Neuronal stem cell (in vitro differentiated cells): ENCODE measurements at regions not wholly inside any gene's neighbourhood (a gene's known extent, or its start where the extent isn't known, plus 50 kb on each side); places are given as distances from the start of the nearest gene placed in this dataset.
A peak's percentile ranks its signal among the peaks of the same experiment; 100 is the strongest.

ENCODE experiments used
- DNase-seq: peaks from one replicate; pipeline ENCODE4 v3.0.0-alpha.2; 2013; ENCODE audit warnings: low spot score
- H2AFZ ChIP-seq: one replicate; pipeline ENCODE4 v1.6.1; 2013; ENCODE audit warnings: mild to moderate bottlenecking, low read length, inconsistent platforms
- H2AK5ac ChIP-seq: 2 replicates; pipeline ENCODE4 v1.6.1; 2013; ENCODE audit warnings: low read depth, mild to moderate bottlenecking, inconsistent platforms, low read length, moderate library complexity, mixed read lengths
- H2BK120ac ChIP-seq: 2 replicates; pipeline ENCODE4 v1.6.1; 2013; ENCODE audit warnings: low read depth, mild to moderate bottlenecking, inconsistent platforms, low read length, moderate library complexity, mixed read lengths
- H2BK12ac ChIP-seq: one replicate; pipeline ENCODE4 v1.6.1; 2013; ENCODE audit warnings: low read length, inconsistent platforms
- H2BK15ac ChIP-seq: 2 replicates; pipeline ENCODE4 v1.6.1; 2013; ENCODE audit warnings: mild to moderate bottlenecking, low read length, inconsistent platforms, mixed read lengths
- H2BK5ac ChIP-seq: one replicate; pipeline ENCODE4 v1.6.1; 2013; ENCODE audit warnings: inconsistent platforms, mild to moderate bottlenecking, low read length, moderate library complexity
- H3K14ac ChIP-seq: one replicate; pipeline ENCODE4 v1.6.1; 2013; ENCODE audit warnings: low read length, inconsistent platforms
- H3K18ac ChIP-seq: 2 replicates; pipeline ENCODE4 v1.6.1; 2013; ENCODE audit warnings: low read length, inconsistent platforms
- H3K23ac ChIP-seq: 2 replicates; pipeline ENCODE4 v1.6.1; 2013; ENCODE audit warnings: low read depth, mild to moderate bottlenecking, mixed read lengths, low read length, inconsistent platforms; ENCODE audit not compliant: poor library complexity
- H3K27ac ChIP-seq: replicated peaks from 3 replicates; pipeline ENCODE4 v1.5.1; 2013; ENCODE audit warnings: low read length, inconsistent platforms
- H3K27me3 ChIP-seq, 3 experiments: 2 replicates each; pipeline ENCODE4 v1.6.1; 2013; ENCODE audit warnings: low read length in 3 of 3, mild to moderate bottlenecking in 2 of 3, inconsistent platforms in 1 of 3, low read depth in 1 of 3, mixed read lengths in 1 of 3, moderate library complexity in 1 of 3; ENCODE audit not compliant: control insufficient read depth in 3 of 3, insufficient read depth in 3 of 3
- H3K36me3 ChIP-seq, 2 donors: replicated peaks in 1 of 2; 2 replicates each; pipeline ENCODE4 v1.6.1; 2013; ENCODE audit warnings: low read length in 2 of 2; ENCODE audit not compliant: control insufficient read depth in 2 of 2, insufficient read depth in 2 of 2
- H3K4ac ChIP-seq: 2 replicates; pipeline ENCODE4 v1.6.1; 2013; ENCODE audit warnings: inconsistent platforms, mild to moderate bottlenecking, low read length, moderate library complexity
- H3K4me1 ChIP-seq, 2 donors: 1 replicate in 1 of 2; 2 replicates in 1 of 2; pipeline ENCODE4 v1.6.1; 2013; ENCODE audit warnings: low read length in 2 of 2, low read depth in 1 of 2; ENCODE audit not compliant: control insufficient read depth in 2 of 2, insufficient read depth in 1 of 2
- H3K4me2 ChIP-seq: one replicate; pipeline ENCODE4 v1.6.1; 2013; ENCODE audit warnings: mild to moderate bottlenecking, low read length, inconsistent platforms; ENCODE audit not compliant: insufficient read depth, poor library complexity, severe bottlenecking
- H3K4me3 ChIP-seq, 2 donors: 2 replicates each; pipeline ENCODE4 v1.5.1; 2013; ENCODE audit warnings: low read length in 2 of 2, mild to moderate bottlenecking in 2 of 2, inconsistent platforms in 1 of 2, moderate library complexity in 1 of 2
- H3K79me1 ChIP-seq: one replicate; pipeline ENCODE4 v1.6.1; 2013; ENCODE audit warnings: low read depth, mild to moderate bottlenecking, inconsistent platforms, low read length, moderate library complexity
- H3K9ac ChIP-seq: one replicate; pipeline ENCODE4 v1.6.1; 2013; ENCODE audit warnings: mild to moderate bottlenecking, low read depth, low read length, inconsistent platforms; ENCODE audit not compliant: poor library complexity
- H3K9me3 ChIP-seq, 2 donors: replicated peaks in 1 of 2; 2 replicates each; pipeline versions ENCODE3 to v1.6.1; 2013; ENCODE audit warnings: low read length in 2 of 2, mild to moderate bottlenecking in 2 of 2, inconsistent platforms in 1 of 2, low read depth in 1 of 2, mixed read lengths in 1 of 2, moderate library complexity in 1 of 2; ENCODE audit not compliant: control insufficient read depth in 2 of 2, insufficient read depth in 1 of 2
- H4K8ac ChIP-seq: one replicate; pipeline ENCODE4 v1.6.1; 2013; ENCODE audit warnings: low read depth, mild to moderate bottlenecking, inconsistent platforms, low read length, moderate library complexity
- H4K91ac ChIP-seq: one replicate; pipeline ENCODE4 v1.6.1; 2013; ENCODE audit warnings: low read length, low read depth, mild to moderate bottlenecking, inconsistent platforms; ENCODE audit not compliant: poor library complexity
- WGBS, 2 donors: extraction: QIAGEN DNeasy Blood & Tissue Kit; methylation state at CpG; one replicate each; pipeline ENCODE4 v1.1.7; 2013; ENCODE audit warnings: missing lambda C conversion rate in 2 of 2, mixed read lengths in 1 of 2; ENCODE audit not compliant: insufficient read length in 2 of 2, insufficient replicate concordance in 1 of 2; ENCODE audit errors: extremely low coverage in 2 of 2; 5-methylcytosine and 5-hydroxymethylcytosine counted together

GRCh38 chr13:55728247-55728646 lies 1412.5 kb upstream of the PRR20A start:
- Histone ChIP-seq H2BK5ac (no peak overlapping the region), H3K4ac (no peak overlapping the region)

DNA sequence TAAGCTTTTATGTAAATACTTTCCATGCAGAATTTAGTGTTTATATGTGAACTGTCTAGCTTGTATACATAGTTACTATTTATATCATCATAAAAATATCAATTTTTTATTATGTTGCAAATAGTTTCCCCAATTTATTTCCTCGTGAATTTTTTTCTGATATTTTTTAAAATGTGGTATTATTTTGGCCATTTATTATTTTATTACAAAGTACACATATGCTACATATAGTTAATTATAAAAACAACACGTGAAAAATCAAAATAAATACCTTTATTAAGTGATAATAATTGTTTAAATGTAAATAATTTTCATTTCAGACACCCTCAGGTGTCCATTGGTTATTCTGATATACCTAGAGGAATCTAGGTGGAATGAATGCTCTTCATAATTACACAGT lies 1394.9 kb upstream of the PRR20A start:
- H3K9me3 ChIP-seq = no peaks in the 10 kb centered on the region
- H2AK5ac ChIP-seq = no peak overlapping the region
- H4K8ac ChIP-seq = no peak overlapping the region
- H2AFZ ChIP-seq = no peak overlapping the region
- DNase-seq = no peak
- no peak overlapping the region for H2BK15ac ChIP-seq
- no peak overlapping the region for H3K23ac ChIP-seq
- no peak overlapping the region for H3K27ac ChIP-seq
- no peaks in the 10 kb centered on the region for H3K27me3 ChIP-seq
- no peaks in the 10 kb centered on the region for H3K36me3 ChIP-seq
- no CpG with 5 or more reads among the region's 2 CpGs for WGBS, 2 donors
- no peaks in the 10 kb centered on the region for H3K79me1 ChIP-seq
- H4K91ac ChIP-seq = no peak overlapping the region
- no peak overlapping the region for H3K14ac ChIP-seq
- no peak overlapping the region for H3K4me3 ChIP-seq
- H3K4ac ChIP-seq = no peak overlapping the region
- H2BK120ac ChIP-seq = no peak overlapping the region
- no peak overlapping the region for H3K9ac ChIP-seq
- no peaks in the 10 kb centered on the region for H3K4me1 ChIP-seq
- H2BK12ac ChIP-seq = no peak overlapping the region
- no peak overlapping the region for H3K4me2 ChIP-seq
- no peak overlapping the region for H2BK5ac ChIP-seq
- H3K18ac ChIP-seq = no peak overlapping the region

More at GRCh38 chr13:55728247-55728646, 1412.5 kb upstream of the PRR20A start:
- Histone ChIP-seq H2BK15ac (no peak overlapping the region), H3K27ac (no peak overlapping the region), H2AK5ac (no peak overlapping the region), H3K4me2 (no peak overlapping the region), H4K8ac (no peak overlapping the region), H3K36me3 (no peaks in the 10 kb centered on the region), H4K91ac (no peak overlapping the region), H3K4me1 (peaks cover 0 to 2% of the 10 kb centered on the region in 2 donors), H3K9me3 (no peaks in the 10 kb centered on the region), H3K18ac (no peak overlapping the region), H3K9ac (no peak overlapping the region), H3K79me1 (no peaks in the 10 kb centered on the region), H3K27me3 (no peaks in the 10 kb centered on the region), H3K4me3 (no peak overlapping the region), H3K14ac (no peak overlapping the region), H2AFZ (no peak overlapping the region), H2BK120ac (no peak overlapping the region), H2BK12ac (no peak overlapping the region), H3K23ac (no peak overlapping the region)
- DNase-seq = no peak
- no CpG with 5 or more reads among the region's 2 CpGs for WGBS, 2 donors

DNA sequence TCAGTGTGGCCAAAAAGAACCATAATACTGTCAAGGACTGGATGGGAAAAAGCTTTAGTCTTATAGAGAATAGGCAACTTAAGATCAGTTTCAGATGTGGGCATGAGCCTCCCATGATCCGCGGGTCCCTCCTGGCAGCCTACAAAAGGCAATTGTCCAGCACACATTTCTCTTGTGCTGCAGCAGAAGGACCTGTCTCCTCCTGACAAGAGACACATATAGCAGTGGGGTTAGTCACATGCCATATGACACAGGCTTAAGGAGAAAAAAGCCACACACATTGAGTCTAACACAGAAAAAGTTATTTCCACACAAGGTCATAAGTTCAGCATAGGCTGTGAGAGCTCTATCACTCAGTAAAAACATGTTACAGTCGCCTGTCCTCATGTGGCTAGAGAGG lies 1378.7 kb upstream of the PRR20A start:
- DNase-seq = no peak
- Histone ChIP-seq H4K8ac (no peak overlapping the region), H3K4me2 (no peak overlapping the region), H3K9ac (no peak overlapping the region), H3K27me3 (no peaks in the 10 kb centered on the region), H2BK5ac (no peak overlapping the region), H3K4me1 (no peaks in the 10 kb centered on the region), H3K18ac (no peak overlapping the region), H3K9me3 (no peaks in the 10 kb centered on the region), H2AFZ (peak overlapping the region; percentile 3), H3K4ac (no peak overlapping the region), H3K79me1 (no peaks in the 10 kb centered on the region), H2AK5ac (no peak overlapping the region), H2BK12ac (no peak overlapping the region), H3K23ac (no peak overlapping the region), H3K27ac (no peak overlapping the region), H3K14ac (no peak overlapping the region), H2BK15ac (no peak overlapping the region), H3K36me3 (no peaks in the 10 kb centered on the region), H4K91ac (no peak overlapping the region), H3K4me3 (no peak overlapping the region), H2BK120ac (no peak overlapping the region)
- WGBS, 2 donors = no CpG with 5 or more reads among the region's 3 CpGs

DNA sequence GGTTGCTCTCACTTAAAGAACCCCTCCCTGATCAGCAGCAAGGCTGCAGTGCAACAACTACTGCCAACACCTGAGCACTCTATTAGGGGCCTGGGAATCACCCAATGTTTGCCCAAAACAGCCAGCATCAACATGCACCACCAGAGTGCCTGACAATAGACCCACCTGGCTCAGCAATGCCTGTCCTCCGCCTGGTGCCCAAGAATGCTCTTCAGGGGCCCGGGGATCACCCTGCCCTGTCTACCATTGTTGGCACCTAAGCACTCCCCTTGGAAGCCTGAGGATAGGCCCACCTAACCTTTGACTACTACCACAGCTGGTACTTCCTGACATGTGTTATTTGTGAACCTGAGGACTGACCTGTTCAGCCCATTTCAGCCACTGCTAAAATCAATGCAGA lies 1363.1 kb upstream of the PRR20A start:
- Histone ChIP-seq H3K27ac (no peak overlapping the region), H2AK5ac (no peak overlapping the region), H3K23ac (no peak overlapping the region), H3K27me3 (no peaks in the 10 kb centered on the region), H3K9ac (no peak overlapping the region), H3K36me3 (no peaks in the 10 kb centered on the region), H2BK120ac (no peak overlapping the region), H3K79me1 (no peaks in the 10 kb centered on the region), H3K9me3 (no peaks in the 10 kb centered on the region), H4K8ac (no peak overlapping the region), H3K4me2 (no peak overlapping the region), H3K4me3 (no peak overlapping the region), H3K14ac (no peak overlapping the region), H2BK15ac (no peak overlapping the region), H3K4ac (no peak overlapping the region), H4K91ac (peak overlapping the region; percentile 72), H2BK12ac (no peak overlapping the region), H3K18ac (no peak overlapping the region), H3K4me1 (no peaks in the 10 kb centered on the region), H2BK5ac (no peak overlapping the region), H2AFZ (no peak overlapping the region)
- WGBS, 2 donors = no CpG with 5 or more reads among the region's 2 CpGs
- no peak for DNase-seq
